Eye (tissue), 1 donor: ENCODE measurements at regions not wholly inside any gene's neighbourhood (a gene's known extent, or its start where the extent isn't known, plus 50 kb on each side); places are given as distances from the start of the nearest gene placed in this dataset.
"Not testable (repeated sequence)": the region's sequence is repeated elsewhere in the genome, so short reads cannot be mapped to it uniquely, and the experiment has no call there.

Experiments
- DNase-seq: peaks from one replicate; pipeline ENCODE4 v3.0.0-alpha.2; 2015

DNA sequence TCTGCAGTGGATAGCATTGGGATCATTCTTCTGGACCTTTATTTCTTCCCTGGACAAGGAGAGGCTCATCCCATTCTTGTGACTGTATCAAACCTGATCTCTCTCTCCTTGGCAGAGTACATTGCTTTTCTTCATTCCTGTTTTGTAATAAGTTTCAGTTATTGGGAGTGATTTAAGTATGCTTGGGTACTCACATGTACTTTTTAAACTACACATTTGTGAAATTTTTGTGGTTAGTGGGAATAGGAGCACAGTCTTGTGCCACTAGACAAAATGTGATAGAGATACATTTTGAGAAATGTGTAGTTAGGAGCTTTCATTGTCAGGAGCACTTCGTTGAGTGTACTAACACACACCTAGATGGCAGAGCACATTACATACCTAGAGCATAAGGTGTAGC, 262.6 kb downstream of the C3orf38 start:
- no peak for DNase-seq

DNA sequence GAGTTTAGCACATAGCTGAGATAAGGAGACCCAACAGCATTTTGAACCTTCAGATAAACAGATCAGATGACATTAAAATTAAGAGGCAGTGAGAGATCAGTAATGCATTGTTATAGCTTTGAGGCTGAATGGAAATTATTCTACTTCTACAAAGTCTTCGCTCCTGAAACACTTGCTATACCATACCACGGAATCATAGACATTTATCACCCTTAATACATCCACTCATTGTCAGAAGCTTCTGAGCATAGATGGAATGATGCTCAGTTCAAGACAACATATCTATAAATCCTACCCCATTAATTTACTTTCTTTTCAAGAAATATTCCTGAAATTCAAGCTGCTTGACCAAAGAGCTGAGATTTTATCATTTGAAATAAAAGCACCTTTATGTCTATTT, 266.7 kb downstream of the C3orf38 start:
- DNase-seq: no peak

DNA sequence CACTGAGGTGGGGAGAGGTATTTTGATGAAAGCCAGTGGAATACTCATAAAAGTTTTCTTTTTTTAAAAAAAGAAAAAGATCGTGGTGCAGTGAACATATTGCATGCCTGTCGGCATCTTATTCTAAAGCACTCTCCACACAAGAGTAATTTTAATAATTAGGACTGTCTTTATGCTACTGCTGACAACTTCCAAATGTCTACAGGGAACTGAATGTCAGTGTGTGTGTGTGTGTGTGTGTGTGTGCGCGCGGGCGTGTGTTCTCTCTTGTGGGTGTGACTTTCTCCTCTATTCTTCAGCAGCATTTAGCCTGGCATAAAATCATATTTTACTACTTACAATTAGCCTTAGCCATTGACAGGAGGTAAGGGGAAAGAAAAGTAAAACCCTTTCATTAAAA, 268.5 kb downstream of the C3orf38 start:
- no peak for DNase-seq

DNA sequence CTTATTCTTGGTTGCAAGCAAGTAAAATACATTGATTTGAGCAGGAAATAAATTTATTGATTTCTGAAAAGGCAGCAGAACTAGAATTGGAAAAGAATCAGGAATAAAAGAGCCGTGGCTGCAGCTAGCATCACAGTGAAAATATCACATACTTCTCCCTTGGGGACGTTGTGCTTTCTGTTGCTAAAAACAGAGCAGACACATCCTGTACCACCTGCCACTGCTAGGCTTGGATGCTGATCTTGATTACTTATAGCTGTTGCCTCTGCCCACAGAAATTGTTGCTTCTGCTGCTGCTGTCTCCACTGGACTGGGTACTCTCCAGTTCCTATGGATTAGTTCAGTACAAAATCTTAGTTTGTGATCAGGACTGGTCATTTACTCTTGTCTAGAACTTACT, 283.8 kb downstream of the C3orf38 start:
- peak; percentile 50 for DNase-seq

DNA sequence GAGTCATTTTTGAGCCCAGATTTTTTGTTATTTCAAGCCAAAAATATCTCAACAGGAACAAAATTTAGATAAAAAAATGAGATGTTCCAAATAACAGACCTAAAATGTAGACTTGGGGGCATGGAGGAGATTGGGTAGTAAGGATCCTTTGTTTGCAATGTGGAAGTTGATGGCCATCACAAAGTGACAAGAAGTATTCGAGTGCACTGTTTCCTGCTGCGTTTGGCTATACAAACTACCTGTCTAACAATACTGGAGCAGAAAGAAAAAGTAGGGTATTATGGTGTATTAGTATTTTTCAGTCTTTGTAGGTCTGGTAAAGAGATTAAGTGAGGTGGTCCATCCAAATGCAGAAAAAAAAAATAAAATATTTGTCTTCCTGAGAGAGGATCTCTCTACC, 284.2 kb downstream of the C3orf38 start:
- no peak for DNase-seq

DNA sequence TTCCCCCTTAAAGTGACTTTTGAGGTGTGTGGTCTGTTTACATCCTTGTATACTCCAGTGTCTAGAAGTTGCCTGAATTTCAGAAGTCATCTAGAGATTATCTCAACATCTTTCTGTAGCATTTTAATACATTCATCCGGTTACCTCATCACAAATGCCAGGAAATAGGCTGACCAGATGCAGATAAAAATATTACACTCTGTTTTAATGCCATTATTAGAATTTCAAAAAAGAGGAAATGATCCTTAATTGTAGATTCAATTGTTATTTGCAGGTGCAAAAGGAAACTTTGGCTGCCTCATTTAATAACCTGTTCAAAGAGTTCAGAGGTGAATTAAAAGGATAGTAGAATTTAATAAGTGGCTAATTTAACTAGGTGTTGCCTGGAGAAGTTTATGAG, 290.9 kb downstream of the C3orf38 start:
- DNase-seq: no peak

DNA sequence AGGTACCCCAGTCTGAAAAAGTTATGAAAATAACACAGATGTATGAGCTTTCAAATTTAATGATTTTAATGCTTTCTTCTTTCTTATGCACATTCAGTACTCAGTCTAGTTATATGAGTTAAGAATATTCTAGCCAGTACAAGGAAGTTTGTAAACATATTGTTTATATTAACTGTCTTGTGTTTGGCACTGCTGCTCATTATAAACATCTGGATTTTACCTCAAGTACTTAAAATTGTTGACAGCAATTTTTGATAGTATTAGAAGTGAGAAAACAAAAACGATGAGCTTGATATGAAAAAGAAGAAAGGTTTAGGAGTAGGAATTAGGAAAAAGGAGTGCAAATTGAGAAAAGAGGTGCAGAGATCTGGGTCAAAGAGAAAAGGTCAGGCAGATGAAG, 293.3 kb downstream of the C3orf38 start:
- no peak for DNase-seq

DNA sequence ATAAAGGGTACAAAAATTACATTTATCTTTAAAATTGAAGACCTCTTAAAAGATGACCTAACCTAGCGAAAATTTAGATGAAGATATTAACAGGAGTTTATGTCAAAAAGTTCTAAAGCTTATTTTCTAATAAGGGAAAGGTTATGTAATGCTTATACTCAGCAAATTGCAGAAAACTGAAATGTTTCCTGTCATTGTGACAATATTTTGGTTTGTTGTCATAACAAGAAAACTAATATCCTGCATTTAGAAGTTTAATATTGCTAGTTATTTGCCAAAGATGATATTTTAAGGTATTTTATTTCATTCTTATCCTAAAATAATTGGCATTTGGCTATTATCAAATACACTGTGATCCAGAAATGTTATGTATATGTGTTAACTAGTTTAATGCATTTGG, 294.5 kb downstream of the C3orf38 start:
- no peak for DNase-seq

DNA sequence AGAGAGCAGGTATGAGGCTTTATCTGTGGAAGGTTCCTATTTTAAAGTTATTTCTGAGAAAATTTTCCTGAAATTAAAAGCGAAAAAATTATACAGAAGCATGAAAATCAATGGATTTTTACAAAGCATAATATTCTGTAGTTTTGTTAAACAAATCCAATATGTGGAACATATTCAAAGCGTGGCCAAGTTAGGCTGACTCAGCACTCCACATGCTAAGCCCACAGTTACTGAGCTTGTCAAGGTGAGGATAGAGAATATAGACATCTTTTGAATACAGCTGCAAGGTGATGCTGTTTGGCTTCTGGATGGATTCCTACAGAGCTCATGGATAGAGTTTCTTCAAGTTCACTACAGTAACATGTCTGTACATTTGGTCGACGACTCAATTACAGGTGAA, 302.5 kb downstream of the C3orf38 start:
- DNase-seq: no peak

DNA sequence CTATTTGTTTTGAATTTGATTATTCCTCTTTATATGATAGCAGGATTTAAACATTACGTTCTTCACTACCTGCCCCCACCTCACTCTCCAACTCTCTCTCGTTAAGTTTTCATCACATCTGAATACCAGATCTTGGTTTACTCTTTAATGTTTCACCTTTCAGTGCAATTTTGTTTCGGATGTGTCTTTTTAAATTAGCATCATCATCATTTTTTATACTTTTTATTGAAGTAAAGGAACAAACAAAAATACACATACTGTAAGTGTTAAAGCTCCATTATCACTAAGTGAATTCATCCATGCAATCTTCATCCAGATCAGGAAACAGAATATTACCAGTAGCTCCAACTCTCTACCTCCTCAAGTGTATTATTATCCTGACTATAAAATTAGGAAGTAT, 310.6 kb downstream of the C3orf38 start:
- no peak for DNase-seq

DNA sequence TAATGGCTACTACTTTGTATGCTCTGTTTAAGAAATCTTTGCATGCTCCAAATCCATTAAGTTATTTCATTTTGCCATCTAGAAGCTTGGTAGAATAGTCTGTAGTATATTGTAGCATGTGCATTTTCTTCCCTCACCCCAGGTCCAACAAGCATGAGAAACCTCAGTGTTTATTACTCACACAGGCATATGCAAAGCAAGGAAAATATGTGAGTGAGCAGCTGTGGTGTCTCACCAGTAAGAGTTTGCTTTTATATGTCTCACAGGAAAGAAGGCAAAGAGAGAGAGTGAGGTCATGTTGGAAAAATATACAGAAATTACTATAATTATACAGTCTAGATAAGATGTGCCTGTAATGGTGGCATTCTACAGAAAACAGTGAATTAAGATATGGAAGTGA, 312.5 kb downstream of the C3orf38 start:
- no peak for DNase-seq

DNA sequence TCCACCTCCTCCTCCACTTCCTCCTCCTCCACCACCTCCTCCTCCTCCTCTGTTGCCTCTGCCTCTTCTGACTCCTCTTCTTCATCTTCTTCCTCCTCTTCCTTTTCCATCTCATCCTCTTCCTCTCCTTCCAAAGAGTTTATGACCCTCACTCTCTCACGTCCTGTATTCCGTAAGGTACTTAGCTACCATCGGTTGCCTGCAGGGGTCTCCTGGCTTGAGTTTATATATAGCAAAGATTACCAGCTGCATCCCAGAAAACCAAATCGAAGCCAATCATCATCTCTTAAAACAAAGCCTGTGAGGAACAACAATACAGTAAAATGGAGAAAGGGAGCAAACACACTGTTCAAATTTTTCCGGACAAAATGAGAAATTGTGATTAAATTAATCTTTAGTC, 317.4 kb downstream of the C3orf38 start:
- DNase-seq: no peak

DNA sequence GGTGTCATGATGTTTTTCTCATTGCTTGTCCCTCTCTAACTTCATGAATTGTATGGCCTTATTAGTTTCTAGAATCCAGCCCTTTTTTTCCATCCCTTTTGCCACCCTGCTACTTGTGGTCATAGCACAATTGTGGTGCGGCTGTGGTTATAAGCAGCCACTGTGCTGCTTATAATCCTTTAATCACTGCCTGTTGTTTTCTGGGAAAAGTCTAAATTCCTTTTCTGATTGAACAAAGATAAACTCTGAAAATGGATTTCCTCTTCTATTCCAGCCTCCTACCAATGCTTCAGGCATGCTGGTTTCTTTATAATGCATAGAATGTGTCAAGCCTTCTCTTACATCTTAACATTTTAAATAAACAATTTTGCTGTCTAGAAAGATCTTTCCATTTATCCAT, 319.5 kb downstream of the C3orf38 start:
- no peak for DNase-seq

DNA sequence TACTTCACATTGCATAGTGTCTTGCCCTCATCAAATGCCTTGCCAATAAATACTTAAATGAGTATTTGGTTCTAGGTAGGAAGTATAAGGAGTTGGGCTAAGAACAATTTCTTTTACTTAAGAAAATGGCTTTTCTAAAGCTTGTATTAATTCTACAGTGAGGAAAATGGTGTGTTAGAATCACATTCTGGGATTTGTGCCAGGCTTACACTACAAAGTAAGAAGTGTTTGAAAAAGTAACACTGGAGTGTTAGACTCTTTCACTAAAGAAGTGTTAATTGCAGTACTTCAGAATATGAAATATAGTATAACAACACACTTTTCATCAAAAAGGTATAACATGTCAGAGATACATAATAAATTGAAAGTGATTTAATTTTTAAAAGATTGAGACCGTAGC, 328.7 kb downstream of the C3orf38 start:
- DNase-seq: no peak

DNA sequence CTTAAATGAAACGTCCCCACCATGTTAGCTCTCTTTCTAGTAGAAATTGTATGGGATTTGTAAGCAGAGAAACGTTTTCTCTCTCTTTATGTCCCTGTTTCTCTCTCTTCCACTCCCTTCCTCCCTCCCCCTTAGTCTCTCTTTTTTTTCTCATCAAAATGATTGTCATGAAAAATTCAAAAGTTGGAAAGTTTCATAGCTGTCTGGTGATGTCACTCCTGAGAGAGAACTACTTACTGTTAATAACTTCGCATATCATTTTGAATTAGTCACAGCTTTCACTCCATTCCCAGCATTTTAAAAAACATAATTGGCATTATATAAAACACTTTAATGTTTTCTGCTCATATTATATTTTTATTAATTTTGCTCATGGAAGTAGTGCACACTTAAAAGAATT, 331.1 kb downstream of the C3orf38 start:
- no peak for DNase-seq

DNA sequence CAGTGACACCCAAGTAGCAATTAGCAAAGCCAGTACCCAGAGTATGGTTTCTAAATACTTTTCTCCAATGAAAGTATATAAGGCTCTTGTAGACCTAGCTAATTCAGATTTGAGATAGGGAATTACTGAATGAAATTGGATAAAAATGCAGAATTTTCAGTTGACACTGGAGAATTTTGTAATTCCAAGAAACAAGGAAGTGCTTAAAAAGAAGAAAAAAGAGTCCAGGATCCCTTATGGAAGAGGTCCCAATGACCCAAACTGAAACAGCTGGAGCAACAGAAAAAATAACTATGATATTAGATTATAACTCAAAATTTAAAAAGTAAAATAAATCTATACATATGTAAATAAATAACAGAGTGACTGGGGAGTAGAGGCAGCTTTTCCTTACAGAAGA, 335.2 kb downstream of the C3orf38 start:
- no peak for DNase-seq

DNA sequence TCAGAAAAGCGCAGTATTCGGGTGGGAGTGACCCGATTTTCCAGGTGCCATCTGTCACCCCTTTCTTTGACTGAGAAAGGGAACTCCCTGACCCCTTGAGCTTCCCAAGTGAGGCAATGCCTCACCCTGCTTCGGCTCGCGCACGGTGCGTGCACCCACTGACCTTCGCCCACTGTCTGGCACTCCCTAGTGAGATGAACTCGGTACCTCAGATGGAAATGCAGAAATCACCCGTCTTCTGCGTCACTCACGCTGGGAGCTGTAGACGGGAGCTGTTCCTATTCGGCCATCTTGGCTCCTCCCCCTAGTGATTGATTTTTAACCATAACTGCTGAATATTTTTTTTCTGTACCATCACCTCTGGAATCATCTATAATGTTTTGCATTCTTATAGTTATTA, 359.1 kb downstream of the C3orf38 start:
- DNase-seq: not testable (repeated sequence)

DNA sequence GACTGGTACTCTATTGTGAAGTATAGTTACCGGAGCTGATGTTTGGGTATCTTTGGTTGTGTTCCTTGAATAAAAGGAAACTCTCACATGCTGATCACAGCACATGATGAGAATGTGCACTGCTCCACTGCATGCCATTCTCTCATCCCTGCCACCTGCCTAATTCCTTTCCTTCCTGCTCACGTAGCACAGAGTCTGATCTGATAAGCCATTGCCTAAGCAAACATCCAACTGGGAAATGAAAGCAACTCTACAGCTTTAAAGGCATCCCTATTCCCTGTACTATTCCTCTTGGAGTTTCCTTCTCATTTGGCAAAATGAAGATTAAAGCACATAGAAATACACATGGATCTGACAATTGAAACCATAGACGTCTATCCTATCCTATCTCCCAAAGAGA, 359.8 kb downstream of the C3orf38 start:
- DNase-seq: no peak

DNA sequence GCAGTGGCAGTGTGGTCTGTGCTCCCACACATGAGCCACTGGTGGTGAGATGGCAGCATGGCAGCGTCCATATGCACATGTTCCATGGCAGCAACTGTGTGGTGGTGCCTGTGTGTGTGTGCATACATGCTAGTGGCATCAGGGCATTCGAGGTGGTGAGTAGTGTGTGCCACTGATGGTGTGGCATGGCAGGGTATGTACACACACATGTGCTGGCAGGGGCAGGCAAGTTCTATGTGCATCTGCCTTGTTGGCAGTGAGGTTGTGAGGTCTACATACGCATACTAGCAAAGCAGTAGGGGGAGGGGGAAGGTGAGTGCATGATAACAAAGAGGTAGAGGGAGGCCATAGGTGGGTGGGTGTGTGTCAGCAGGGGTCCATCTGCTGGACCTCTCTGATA, 378.7 kb downstream of the C3orf38 start:
- no peak for DNase-seq

DNA sequence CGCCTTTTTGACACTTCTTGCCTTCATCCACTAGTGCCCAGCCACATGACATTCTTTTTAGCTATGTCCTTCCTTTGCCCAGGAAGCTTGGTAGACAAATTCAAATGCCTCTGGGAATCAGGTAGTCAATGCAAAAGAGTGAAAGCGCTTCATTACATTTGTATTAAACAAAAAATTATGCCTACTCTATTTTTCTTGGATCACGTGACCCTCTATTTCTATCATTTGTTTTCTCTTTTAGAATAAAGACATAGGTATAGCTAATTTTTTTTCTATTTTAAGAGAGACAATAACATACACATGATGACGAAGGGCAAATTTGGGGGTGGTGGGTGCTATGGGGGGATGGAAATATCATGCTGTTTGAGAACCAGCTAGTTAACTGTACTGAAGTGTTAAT, 384.8 kb downstream of the C3orf38 start:
- no peak for DNase-seq

DNA sequence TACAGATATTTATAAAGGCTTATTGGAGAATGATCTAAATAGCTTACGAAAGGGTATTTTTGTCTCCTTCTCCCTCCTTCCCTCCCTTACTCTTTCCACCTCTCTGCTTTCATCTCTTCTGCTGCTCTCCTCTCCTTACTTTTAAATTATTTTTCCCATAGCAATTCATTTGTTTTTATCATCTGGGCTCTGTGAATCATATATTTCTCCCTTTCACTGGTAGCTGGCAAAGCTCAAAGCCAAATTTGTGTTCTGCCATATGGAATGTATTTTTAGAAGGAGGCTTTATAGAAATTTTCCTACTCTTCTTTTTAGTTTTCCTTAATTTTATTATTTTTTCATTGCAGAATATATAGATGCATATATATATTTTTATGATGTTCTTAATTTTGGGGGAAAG, 385.8 kb downstream of the C3orf38 start:
- no peak for DNase-seq

DNA sequence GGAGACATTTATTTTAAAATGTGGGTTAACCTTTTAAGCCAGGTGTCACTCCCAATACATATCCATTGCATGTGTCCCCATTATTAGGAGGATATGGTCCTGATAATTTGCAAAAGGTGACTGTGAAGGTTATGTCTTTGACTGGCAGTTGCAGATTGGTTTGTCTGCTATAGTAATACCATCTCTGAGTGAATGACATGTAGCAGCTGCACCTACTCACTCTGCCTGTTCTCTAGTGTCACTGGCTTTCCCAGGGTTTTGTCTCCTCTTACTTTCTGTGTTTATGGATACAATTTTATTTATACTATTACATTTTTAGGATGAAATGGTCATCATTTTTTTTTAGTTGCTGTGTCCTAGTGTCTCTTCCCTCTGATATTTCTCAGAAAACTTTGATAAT, 393.2 kb downstream of the C3orf38 start:
- no peak for DNase-seq

DNA sequence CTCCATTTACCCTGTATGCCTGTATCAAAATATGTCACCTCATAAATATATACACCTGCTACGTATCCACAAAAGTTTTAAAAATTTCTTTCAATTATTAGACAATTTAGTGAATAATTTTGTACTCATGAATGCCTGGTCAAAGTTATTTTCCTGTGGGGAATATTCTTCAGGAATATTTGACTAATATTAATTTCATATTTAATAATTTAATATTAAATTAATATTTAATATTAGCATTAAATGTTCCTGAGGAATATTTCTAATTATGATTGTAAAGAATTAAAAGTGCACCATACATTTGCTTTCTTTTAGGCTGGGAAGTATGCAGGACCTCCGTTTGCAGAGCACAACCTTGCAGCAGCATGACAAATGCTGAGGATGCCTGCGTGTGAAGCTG, 422.7 kb downstream of the C3orf38 start:
- DNase-seq: no peak

DNA sequence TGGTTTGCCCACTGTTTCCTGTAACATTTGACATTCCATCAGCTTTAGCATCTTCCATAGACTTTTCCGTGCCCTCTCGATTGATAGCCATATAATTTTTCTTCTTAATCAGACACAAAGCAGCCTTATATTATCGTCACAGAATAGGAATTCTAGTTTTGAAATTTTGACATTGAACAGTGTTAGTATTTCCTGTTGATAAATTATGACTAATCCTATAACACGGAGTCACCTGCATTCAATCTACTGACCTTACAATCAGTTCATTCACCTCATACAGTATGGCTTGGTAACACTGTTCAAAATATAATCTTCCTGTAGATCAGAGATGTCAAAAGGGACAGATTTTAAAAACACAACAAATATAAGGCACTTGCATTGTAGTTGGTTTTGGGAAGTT, 423.7 kb downstream of the C3orf38 start:
- DNase-seq: no peak

DNA sequence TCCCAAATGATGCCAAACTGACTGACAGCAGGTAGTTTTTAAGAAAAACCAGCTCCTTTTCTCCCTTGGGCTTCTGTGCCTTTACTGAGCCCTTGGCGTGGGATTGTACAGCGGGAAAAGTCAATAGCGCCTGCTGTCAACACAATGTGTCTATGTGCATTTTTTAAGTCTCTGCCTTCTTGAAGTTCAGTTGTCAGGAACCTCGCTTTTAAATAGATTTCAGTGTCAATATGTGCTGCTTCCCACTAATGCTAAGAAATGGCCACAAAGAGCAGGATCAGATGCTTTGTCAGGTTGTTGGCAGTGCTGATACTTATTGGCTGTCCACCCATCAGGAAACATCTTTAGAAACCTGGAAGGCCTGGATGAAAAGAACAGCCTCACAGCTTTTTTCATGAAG, 424.4 kb downstream of the C3orf38 start:
- peak; percentile 22 for DNase-seq

DNA sequence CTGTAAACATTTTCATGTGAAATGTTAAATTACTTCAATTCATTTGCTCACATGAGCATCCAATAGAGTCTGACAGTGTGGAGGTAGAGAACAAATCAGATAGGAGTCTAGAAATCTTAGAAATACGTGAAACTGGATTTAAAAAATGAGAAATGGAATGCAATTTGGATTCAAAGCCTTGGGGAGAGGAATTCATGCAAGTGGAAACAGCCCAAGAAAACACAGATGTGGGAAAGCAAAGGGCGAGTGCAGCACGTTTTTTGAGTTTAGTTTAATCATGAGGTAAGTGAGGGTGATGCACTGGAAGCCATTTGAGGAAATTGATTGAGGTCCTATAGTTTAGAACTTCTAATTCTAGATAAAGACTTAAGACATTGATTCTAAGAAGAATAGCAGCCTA, 434.7 kb downstream of the C3orf38 start:
- DNase-seq: no peak
